HCT116 (cell line): ENCODE measurements at regions not wholly inside any gene's neighbourhood (a gene's known extent, or its start where the extent isn't known, plus 50 kb on each side); places are given as distances from the start of the nearest gene placed in this dataset.

ENCODE experiments used
- CEBPB ChIP-seq: IDR thresholded peaks from 2 replicates; pipeline ENCODE4 v1.6.1; 2012; ENCODE audit warnings: low read depth
- CTCF ChIP-seq, 3 experiments: fragments of 200-600 bp in 1 of 3; sonication (generic) in 1 of 3; IDR thresholded peaks in 2 of 3; conservative IDR thresholded peaks in 1 of 3; 2 replicates each; pipeline ENCODE4 v1.5.1; 2012 to 2017; ENCODE audit warnings: low read depth in 2 of 3, low read length in 2 of 3, antibody characterized with exemption in 1 of 3, borderline replicate concordance in 1 of 3, control low read depth in 1 of 3, mild to moderate bottlenecking in 1 of 3, mixed read lengths in 1 of 3, mixed run types in 1 of 3, moderate library complexity in 1 of 3; ENCODE audit not compliant: insufficient read depth in 1 of 3
- EZH2 ChIP-seq: fragments of 200-600 bp; sonication (generic); IDR thresholded peaks from 2 replicates; pipeline ENCODE4 v1.6.1; 2017; ENCODE audit warnings: antibody characterized with exemption, mixed run types
- POLR2A ChIP-seq: IDR thresholded peaks from 2 replicates; pipeline ENCODE4 v1.7.0; 2011; ENCODE audit warnings: borderline replicate concordance; ENCODE audit not compliant: insufficient read depth, insufficient read length; ENCODE audit errors: extremely low read depth

- no peak for TF ChIP-seq EZH2
- no peak for TF ChIP-seq CTCF (IDR thresholded peaks at IDR 0.05 in 2 of 3, conservative IDR thresholded peaks at IDR 0.05 in 1 of 3; ENCODE audit: borderline replicate concordance in 1 of 3, insufficient read depth in 1 of 3, low read depth in 2 of 3, low read length in 2 of 3)
- TF ChIP-seq POLR2A: no peak
- no peak for TF ChIP-seq CEBPB
These were observed 64.0 kb upstream of the SLC24A4 start for GRCh38 chr14:92258934-92259333.
